B cell (primary cell): ENCODE measurements at regions not wholly inside any gene's neighbourhood (a gene's known extent, or its start where the extent isn't known, plus 50 kb on each side); places are given as distances from the start of the nearest gene placed in this dataset.

ENCODE experiments used
- ATAC-seq: fragments of 200-7000 bp; cut with Tn5 transposase; one replicate; pipeline ENCODE4 v1.10.0; 2021; ENCODE audit warnings: low read depth, mild to moderate bottlenecking, moderate number of reproducible peaks, moderate library complexity
- CTCF ChIA-PET: fragments of 350-600 bp; sonication (Branson Sonifier 250); formaldehyde crosslinking; loops from one replicate; lab custom pipeline; 2021; ENCODE audit warnings: antibody characterized with exemption, inconsistent platforms; lab: Charles Lee
- POLR2A ChIA-PET: fragments of 350-600 bp; sonication (Branson Sonifier 250); formaldehyde crosslinking; loops from one replicate; lab custom pipeline; 2021; ENCODE audit warnings: antibody characterized with exemption; lab: Charles Lee
- DNase-seq: peaks from one replicate; pipeline ENCODE4 v3.0.0; 2013
- H2AFZ ChIP-seq: 2 replicates; pipeline ENCODE4 v1.6.1; 2012; ENCODE audit warnings: mild to moderate bottlenecking, low read depth, low read length; ENCODE audit not compliant: insufficient read depth, poor library complexity, severe bottlenecking
- H3K27ac ChIP-seq, 2 donors: 1 replicate in 1 of 2; 2 replicates in 1 of 2; pipeline ENCODE4 v1.5.1; 2012 to 2013; ENCODE audit warnings: low read length in 2 of 2, mild to moderate bottlenecking in 2 of 2, moderate library complexity in 1 of 2
- H3K27me3 ChIP-seq, 4 experiments: fragments of 200-600 bp in 1 of 4; sonication (generic) in 1 of 4; replicated peaks in 1 of 4; 1 replicate in 2 of 4; 2 replicates in 2 of 4; pipeline versions ENCODE4 v1.6.1 to v1.7.0; 2013 to 2016; ENCODE audit warnings: low read length in 3 of 4, mild to moderate bottlenecking in 2 of 4, mixed read lengths in 1 of 4, moderate library complexity in 1 of 4; ENCODE audit not compliant: insufficient read depth in 4 of 4, control insufficient read depth in 3 of 4; ENCODE audit errors: control extremely low read depth in 1 of 4
- H3K36me3 ChIP-seq, 2 experiments: replicated peaks in 1 of 2; 1 replicate in 1 of 2; 2 replicates in 1 of 2; pipeline versions ENCODE4 v1.6.1 to v1.7.1; 2013; ENCODE audit warnings: low read length in 1 of 2; ENCODE audit not compliant: insufficient read depth in 2 of 2, control insufficient read depth in 1 of 2; ENCODE audit errors: control extremely low read depth in 1 of 2, extremely low read depth in 1 of 2
- H3K4me1 ChIP-seq, 2 donors: fragments of 200-600 bp in 1 of 2; sonication (generic) in 1 of 2; 1 replicate in 1 of 2; 2 replicates in 1 of 2; pipeline versions ENCODE4 v1.5.1 to v1.6.1; 2013 to 2017; ENCODE audit warnings: low read length in 2 of 2; ENCODE audit not compliant: control insufficient read depth in 2 of 2, insufficient read depth in 2 of 2
- H3K4me2 ChIP-seq: replicated peaks from 2 replicates; pipeline ENCODE3; 2012; ENCODE audit warnings: mild to moderate bottlenecking, low read depth, low read length; ENCODE audit not compliant: poor library complexity, severe bottlenecking
- H3K4me3 ChIP-seq, 5 experiments: fragments of 200-600 bp in 1 of 5; sonication (generic) in 1 of 5; 1 replicate in 3 of 5; 2 replicates in 2 of 5; pipeline versions ENCODE4 v1.5.1 to v1.7.0; 2011 to 2016; ENCODE audit warnings: low read length in 4 of 5, mild to moderate bottlenecking in 4 of 5, low read depth in 2 of 5, control low read depth in 1 of 5, moderate library complexity in 1 of 5; ENCODE audit not compliant: insufficient read depth in 1 of 5; ENCODE audit errors: control extremely low read depth in 1 of 5, extremely low read depth in 1 of 5
- H3K79me2 ChIP-seq: fragments of 200-600 bp; sonication (generic); one replicate; pipeline ENCODE4 v1.6.0; 2016; ENCODE audit warnings: low read length; ENCODE audit not compliant: control insufficient read depth, insufficient read depth
- H3K9ac ChIP-seq: fragments of 200-600 bp; sonication (generic); 2 replicates; pipeline ENCODE4 v1.6.1; 2017; ENCODE audit warnings: mild to moderate bottlenecking, low read length, moderate library complexity
- H3K9me3 ChIP-seq, 3 donors: one replicate each; pipeline versions ENCODE4 v1.6.1 to v1.7.1; 2013; ENCODE audit warnings: low read length in 2 of 3; ENCODE audit not compliant: control insufficient read depth in 2 of 3, insufficient read depth in 1 of 3; ENCODE audit errors: control extremely low read depth in 1 of 3
- H4K20me1 ChIP-seq: 2 replicates; pipeline ENCODE4 v1.6.0; 2012; ENCODE audit warnings: mild to moderate bottlenecking, low read length; ENCODE audit not compliant: insufficient read depth, control insufficient read depth, poor library complexity, severe bottlenecking
- H3K27ac Mint-ChIP-seq: one replicate; pipeline ENCODE4 v1.8.0; 2021; ENCODE audit warnings: mixed read lengths
- H3K27me3 Mint-ChIP-seq: one replicate; pipeline ENCODE4 v1.8.0; 2021; ENCODE audit warnings: mixed read lengths
- H3K4me1 Mint-ChIP-seq: one replicate; pipeline ENCODE4 v1.8.0; 2021; ENCODE audit warnings: mixed read lengths
- H3K4me3 Mint-ChIP-seq: one replicate; pipeline ENCODE4 v1.8.0; 2021; ENCODE audit warnings: mixed read lengths
- H3K9me3 Mint-ChIP-seq: one replicate; pipeline ENCODE4 v1.8.0; 2022; ENCODE audit warnings: mixed read lengths; ENCODE audit not compliant: insufficient read depth
- CTCF ChIP-seq: fragments of 200-600 bp; IDR thresholded peaks from one replicate; pipeline ENCODE4 v1.8.0; 2022; ENCODE audit warnings: antibody characterized with exemption, mild to moderate bottlenecking
- EZH2 ChIP-seq: IDR thresholded peaks from 2 replicates; pipeline ENCODE4 v1.6.1; 2012; ENCODE audit warnings: borderline replicate concordance, low read depth, mild to moderate bottlenecking, moderate library complexity, low read length; ENCODE audit not compliant: insufficient read depth, poor library complexity, severe bottlenecking
- WGBS: methylation state at CpG from one replicate; pipeline ENCODE4 v1.1.5; 2013; ENCODE audit warnings: missing lambda C conversion rate; ENCODE audit not compliant: insufficient coverage; 5-methylcytosine and 5-hydroxymethylcytosine counted together
- intact Hi-C: fragments of 100-400 bp; cut with micrococcal nuclease; formaldehyde crosslinking; loops from one replicate; pipeline ENCODE4 v1.10.0; 2022

- ChIA-PET POLR2A (no interaction called here), CTCF (no interaction called here)
- Histone ChIP-seq H3K9me3 (peaks cover 0 to 1% (median 0%) of the 10 kb centered on the region in 3 donors), H3K36me3 (no peaks in the 10 kb centered on the region), H3K9ac (no peak overlapping the region), H3K27ac (no peak overlapping the region), H2AFZ (no peak overlapping the region), H3K79me2 (no peaks in the 10 kb centered on the region), H3K27me3 (no peaks in the 10 kb centered on the region), H3K4me3 (no peak overlapping the region), H4K20me1 (no peaks in the 10 kb centered on the region), H3K4me2 (no peak overlapping the region), H3K4me1 (no peaks in the 10 kb centered on the region)
- TF ChIP-seq CTCF (no peak), EZH2 (no peak)
- Mint-ChIP-seq H3K4me1 (no peaks in the 10 kb centered on the region), H3K27me3 (no peaks in the 10 kb centered on the region), H3K27ac (no peak overlapping the region), H3K9me3 (no peaks in the 10 kb centered on the region), H3K4me3 (no peak overlapping the region)
- ATAC-seq (no peak), DNase-seq (no peak)
- WGBS, result 93% methylated on average over 3 of the region's 5 CpGs
- intact Hi-C loops, result no loop called here
These were observed 89.2 kb upstream of the METAP2 start for GRCh38 chr12:95384785-95385184.

GRCh38 chr12:95385246-95386035 lies 88.5 kb upstream of the METAP2 start:
- TF ChIP-seq CTCF, result no peak
- no peak for TF ChIP-seq EZH2
- H3K9me3 ChIP-seq, result peaks cover 0 to 1% (median 0%) of the 10 kb centered on the region in 3 donors
- no peak for ATAC-seq
- H3K79me2 ChIP-seq, result no peaks in the 10 kb centered on the region
- Mint-ChIP-seq H3K4me1 (peaks cover 5% of the 10 kb centered on the region), H3K27me3 (no peaks in the 10 kb centered on the region), H3K27ac (no peak overlapping the region), H3K4me3 (no peak overlapping the region), H3K9me3 (no peaks in the 10 kb centered on the region)
- no peaks in the 10 kb centered on the region for H3K27me3 ChIP-seq
- ChIA-PET POLR2A (no interaction called here), CTCF (no interaction called here)
- WGBS, result 92% methylated on average over 7 of the region's 12 CpGs
- peaks cover 0 to 4% of the 10 kb centered on the region in 2 donors for H3K4me1 ChIP-seq
- H3K4me2 ChIP-seq, result no peak overlapping the region
- intact Hi-C loops, result no loop called here
- H3K36me3 ChIP-seq, result no peaks in the 10 kb centered on the region
- no peak overlapping the region for H3K27ac ChIP-seq
- H3K4me3 ChIP-seq, result no peak overlapping the region
- no peaks in the 10 kb centered on the region for H4K20me1 ChIP-seq
- no peak overlapping the region for H2AFZ ChIP-seq
- DNase-seq, result no peak
- no peak overlapping the region for H3K9ac ChIP-seq
